ENCODE measurements at regions not wholly inside any gene's neighbourhood (a gene's known extent, or its start where the extent isn't known, plus 50 kb on each side); places are given as distances from the start of the nearest gene placed in this dataset.

- DNase-seq (ENCODE audit: low read depth in 2 of 2), result peak in 1 of 2 donors; percentile 36
These were observed 625.4 kb downstream of the QKI start for GRCh38 chr6:164039954-164040375.

GRCh38 chr6:164037171-164037870 is 622.8 kb downstream of the QKI start:
- no peak for DNase-seq (ENCODE audit: low read depth in 2 of 2)

- DNase-seq (ENCODE audit: low read depth in 2 of 2), result no peak
These were observed 621.5 kb downstream of the QKI start for GRCh38 chr6:164035900-164036485.

GRCh38 chr6:164034602-164035140 is 620.2 kb downstream of the QKI start:
- DNase-seq (ENCODE audit: low read depth in 2 of 2), result no peak

GRCh38 chr6:164025180-164025579 is 610.7 kb downstream of the QKI start:
- no peak for DNase-seq (ENCODE audit: low read depth in 2 of 2)

- DNase-seq (ENCODE audit: low read depth in 2 of 2), result no peak
These were observed 609.0 kb downstream of the QKI start for GRCh38 chr6:164023535-164023934.

- no peak for DNase-seq (ENCODE audit: low read depth in 2 of 2)
These were observed 608.1 kb downstream of the QKI start for GRCh38 chr6:164022632-164023031.

GRCh38 chr6:164021589-164022250 is 607.2 kb downstream of the QKI start:
- no peak for DNase-seq (ENCODE audit: low read depth in 2 of 2)

- no peak for DNase-seq (ENCODE audit: low read depth in 2 of 2)
These were observed 605.6 kb downstream of the QKI start for GRCh38 chr6:164020142-164020541.

GRCh38 chr6:164018133-164018532 is 603.6 kb downstream of the QKI start:
- no peak for DNase-seq (ENCODE audit: low read depth in 2 of 2)

- DNase-seq (ENCODE audit: low read depth in 2 of 2), result no peak
These were observed 601.5 kb downstream of the QKI start for GRCh38 chr6:164016056-164016455.

- no peak for DNase-seq (ENCODE audit: low read depth in 2 of 2)
These were observed 600.6 kb downstream of the QKI start for GRCh38 chr6:164015088-164015484.

GRCh38 chr6:164014346-164015087 is 600.0 kb downstream of the QKI start:
- DNase-seq (ENCODE audit: low read depth in 2 of 2), result no peak

GRCh38 chr6:164013480-164014208 is 599.1 kb downstream of the QKI start:
- no peak for DNase-seq (ENCODE audit: low read depth in 2 of 2)

- no peak for DNase-seq (ENCODE audit: low read depth in 2 of 2)
These were observed 596.8 kb downstream of the QKI start for GRCh38 chr6:164011321-164011720.

- DNase-seq (ENCODE audit: low read depth in 2 of 2), result no peak
These were observed 596.1 kb downstream of the QKI start for GRCh38 chr6:164010441-164011103.

- no peak for DNase-seq (ENCODE audit: low read depth in 2 of 2)
These were observed 594.4 kb downstream of the QKI start for GRCh38 chr6:164008902-164009301.

- DNase-seq (ENCODE audit: low read depth in 2 of 2), result no peak
These were observed 593.4 kb downstream of the QKI start for GRCh38 chr6:164007881-164008280.

- no peak for DNase-seq (ENCODE audit: low read depth in 2 of 2)
These were observed 591.9 kb downstream of the QKI start for GRCh38 chr6:164006459-164006858.

- DNase-seq (ENCODE audit: low read depth in 2 of 2), result no peak
These were observed 590.6 kb downstream of the QKI start for GRCh38 chr6:164005004-164005711.
